HG03280 (cell line): ENCODE measurements at regions not wholly inside any gene's neighbourhood (a gene's known extent, or its start where the extent isn't known, plus 50 kb on each side); places are given as distances from the start of the nearest gene placed in this dataset.

Experiments
- ATAC-seq: cut with Tn5 transposase; IDR thresholded peaks from one replicate; pipeline ENCODE4 v1.9.1; 2021; ENCODE audit warnings: mild to moderate bottlenecking, moderate library complexity; ENCODE audit not compliant: unreplicated experiment

- no peak for ATAC-seq
Observed at GRCh38 chr10:105328503-105329133, 687.5 kb downstream of the SORCS3 start.
